HUDEP-2 (cell line): ENCODE measurements at regions not wholly inside any gene's neighbourhood (a gene's known extent, or its start where the extent isn't known, plus 50 kb on each side); places are given as distances from the start of the nearest gene placed in this dataset.

ENCODE experiments used
- DNase-seq, 76 experiments: peaks; one replicate each; lab custom pipeline; 2025; ENCODE audit not compliant: unreplicated experiment in 76 of 76; lab: John Stamatoyannopoulos, UW

- no peak for DNase-seq
These were observed 145.7 kb upstream of the QRFPR start for GRCh38 chr4:121526509-121526908.

DNA sequence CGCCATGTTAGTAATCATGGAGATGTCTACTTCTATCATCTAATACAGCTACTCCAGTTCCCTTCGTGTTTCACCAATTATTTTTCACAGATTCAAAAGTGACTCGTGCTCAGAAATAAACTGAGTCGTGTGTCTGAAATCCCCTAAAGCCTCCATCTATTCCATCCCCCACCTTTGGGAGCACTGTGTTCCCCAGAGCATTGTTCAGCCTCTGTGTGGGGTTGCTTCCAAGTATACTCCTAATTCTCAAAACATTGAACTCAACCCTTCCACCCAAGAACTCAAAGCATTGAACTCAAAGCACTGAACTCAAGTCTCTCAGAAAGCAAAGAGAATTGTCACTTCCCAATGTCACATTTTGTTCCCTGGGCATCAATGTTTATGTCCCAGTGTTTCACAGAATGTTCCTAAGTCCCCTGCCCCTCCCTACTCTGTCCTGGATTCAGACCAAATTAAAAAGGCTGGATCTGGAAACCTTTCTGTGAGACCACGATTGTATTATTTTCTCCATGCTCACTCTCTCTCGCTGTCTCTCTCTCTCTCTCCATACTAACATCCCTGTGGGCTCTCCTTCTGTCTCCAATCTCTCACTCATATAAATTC lies 138.5 kb upstream of the QRFPR start:
- DNase-seq: no peak

DNA sequence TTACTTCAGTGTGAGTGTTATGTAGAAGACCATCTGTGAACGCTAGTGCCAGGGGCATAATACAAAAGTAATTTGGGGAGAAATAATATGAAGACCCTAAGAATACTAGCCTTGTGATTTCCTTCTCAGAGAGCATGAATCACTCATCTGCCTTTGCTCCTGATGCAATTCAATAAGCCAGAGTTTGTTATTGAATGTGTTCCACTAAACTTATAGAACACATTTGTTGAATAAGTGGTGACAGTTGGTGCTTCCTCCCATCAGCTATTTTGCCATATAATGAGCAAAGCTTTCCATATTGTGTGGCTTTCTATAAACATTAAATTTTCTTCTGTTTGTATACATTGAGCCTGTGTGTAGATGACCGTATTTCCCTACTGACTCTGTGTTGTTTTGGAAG lies 136.4 kb upstream of the QRFPR start:
- DNase-seq: no peak

DNA sequence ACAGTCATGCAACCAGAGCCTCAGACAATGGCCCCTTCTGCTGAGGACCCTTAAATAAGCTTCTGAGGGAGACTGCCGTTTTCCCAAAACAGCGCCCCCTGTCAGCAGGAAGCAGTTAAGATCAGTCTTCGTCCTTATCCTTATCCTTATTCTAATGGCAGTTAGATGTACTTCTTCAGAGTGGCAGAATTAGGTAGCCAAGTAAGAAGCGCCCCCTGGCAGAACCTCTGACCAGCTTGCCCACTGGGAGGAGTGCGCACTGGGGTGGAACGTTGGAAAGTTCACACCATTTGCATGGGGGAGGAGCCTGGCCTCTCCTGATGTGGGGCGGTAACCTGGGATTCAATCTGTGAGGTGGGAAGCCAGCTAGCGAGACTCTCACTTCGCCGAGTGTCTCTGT lies 133.6 kb upstream of the QRFPR start:
- no peak for DNase-seq

DNA sequence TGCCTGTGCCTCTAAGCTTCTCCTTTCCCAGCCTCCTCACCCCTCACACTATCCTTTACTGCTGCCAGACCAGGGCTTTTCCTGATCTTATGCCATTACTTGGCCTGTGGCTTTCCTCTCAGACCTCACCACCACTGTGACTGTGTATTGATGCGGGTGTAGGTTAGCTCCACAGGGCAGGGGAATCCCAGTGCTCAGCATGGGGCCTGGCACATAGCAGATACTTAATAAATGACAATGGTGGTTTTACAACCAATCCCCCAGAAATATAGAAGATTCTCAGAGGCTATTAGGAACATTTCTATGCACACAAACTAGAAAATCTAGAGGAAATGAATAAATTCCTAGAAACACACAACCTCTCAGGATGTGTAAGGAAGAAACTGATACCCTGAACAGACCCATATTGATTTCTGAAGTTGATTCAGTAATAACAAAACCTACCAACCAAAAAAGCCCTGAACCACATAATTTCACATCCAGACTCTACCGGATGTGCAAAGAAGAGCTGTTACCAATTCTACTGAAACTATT lies 129.6 kb upstream of the QRFPR start:
- no peak for DNase-seq

- no peak for DNase-seq
These were observed 104.5 kb upstream of the QRFPR start for GRCh38 chr4:121485190-121485804.

GRCh38 chr4:121484633-121485032 lies 103.8 kb upstream of the QRFPR start:
- peak in 16 of 76 experiments; percentile 0 to 34 (median 7) for DNase-seq

DNA sequence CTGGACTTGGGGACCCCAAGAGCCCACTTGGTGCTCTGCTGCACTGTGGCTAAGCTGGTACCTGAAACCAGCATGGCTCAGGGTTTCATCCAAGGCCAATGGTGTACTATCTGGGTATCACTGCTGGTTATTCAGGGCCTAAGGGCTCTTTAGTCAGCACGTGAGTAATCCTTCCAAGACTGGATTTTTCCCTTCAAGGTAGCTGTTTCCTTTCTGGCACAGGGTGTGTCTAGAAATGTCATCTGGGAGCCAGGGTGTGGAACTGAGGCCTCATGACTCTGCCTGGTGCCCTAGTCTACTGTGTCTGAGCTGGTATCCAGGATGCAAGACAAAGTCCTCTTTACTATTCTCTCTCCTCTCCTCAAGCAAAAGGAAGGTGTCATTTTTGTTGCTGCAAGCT lies 99.0 kb upstream of the QRFPR start:
- DNase-seq: no peak

DNA sequence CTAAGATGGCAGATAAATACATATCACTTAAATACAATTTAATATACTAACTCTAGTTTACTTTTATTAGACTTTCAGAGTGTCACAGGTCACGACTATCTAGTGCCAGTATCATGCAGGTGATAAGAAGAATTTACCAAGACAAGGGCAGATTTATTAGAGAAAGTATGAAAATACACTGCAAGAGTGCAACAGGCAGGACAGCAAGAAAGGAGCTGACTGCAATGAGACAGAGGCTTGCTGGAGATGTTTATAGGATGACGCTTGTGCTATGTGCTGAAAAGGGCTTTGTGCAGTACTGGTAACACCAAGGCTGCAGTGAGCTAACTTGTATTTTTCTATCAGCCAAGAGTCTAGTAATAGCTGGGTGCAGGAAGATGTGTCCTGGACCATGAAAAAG lies 96.7 kb upstream of the QRFPR start:
- no peak for DNase-seq

DNA sequence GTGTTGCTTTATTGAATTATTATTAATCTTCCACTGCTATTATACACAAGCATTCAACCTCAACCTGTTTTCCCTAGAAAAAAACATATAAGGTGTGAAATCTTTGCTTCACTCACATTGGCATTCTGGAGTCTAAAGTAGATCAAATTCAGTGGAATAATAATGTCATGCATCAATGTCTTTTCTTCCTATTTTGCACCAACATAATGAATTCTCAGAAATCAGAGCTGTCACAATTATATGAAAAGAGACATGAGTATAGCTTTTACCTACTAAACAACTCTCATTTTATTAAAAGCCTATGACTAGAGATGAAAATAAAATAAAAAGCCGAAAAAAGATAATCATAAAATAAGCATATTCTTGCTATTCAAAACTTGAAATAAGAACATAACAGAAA lies 96.3 kb upstream of the QRFPR start:
- DNase-seq: no peak

DNA sequence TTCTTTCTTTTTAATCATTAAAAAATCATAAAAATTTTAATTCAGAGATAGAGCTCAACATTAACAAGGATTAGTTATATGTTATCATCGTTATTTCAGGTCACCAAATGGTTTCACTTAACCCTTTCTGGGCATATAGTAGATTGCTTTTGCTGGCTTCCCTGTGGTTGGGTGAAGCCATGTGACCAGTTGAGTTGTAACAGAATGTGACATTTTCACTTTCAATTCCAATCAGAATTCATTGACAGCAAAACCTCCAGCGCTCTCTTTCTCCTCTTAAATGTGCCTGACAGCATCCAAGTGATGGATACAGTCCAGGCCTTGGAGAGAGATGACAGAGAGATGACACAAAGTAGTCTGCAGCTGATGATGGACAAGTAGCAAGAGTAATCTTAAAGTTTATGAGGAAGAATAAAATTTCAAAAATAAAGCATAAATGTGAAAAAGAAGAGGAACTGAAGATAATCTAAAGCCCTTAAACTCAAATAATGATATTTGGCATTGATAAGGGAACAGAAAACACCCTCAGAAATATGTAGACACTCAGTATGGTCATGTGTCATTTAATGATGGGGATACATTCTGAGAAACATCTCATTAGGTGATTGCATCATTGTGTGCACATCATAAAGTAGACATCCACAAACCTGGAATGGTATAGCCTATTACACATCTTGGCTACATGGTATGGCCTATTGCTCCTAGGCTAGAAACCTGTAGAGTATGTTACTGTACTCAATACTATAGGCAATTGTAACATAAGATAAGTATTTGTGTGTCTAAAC lies 92.3 kb upstream of the QRFPR start:
- DNase-seq: no peak

DNA sequence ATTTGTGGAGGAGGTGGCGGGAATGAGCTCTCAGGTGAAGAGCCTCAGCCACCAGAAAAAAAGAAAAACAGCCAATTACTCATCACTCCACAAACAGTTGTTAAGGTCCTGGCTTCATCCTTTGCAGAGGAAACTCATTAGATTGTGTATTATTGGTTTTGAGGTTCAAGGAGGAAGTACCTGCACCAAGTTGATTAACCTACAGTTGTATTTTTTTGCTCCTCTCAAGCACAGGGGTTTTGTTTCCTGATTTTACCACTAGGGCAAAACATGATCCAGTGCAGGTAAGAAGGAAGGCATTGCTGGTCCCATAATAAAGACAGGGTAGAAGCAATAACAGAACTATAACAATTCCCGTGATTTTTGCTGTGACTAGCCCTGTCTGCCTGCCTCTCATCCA lies 84.0 kb upstream of the QRFPR start:
- no peak for DNase-seq

GRCh38 chr4:121462660-121463261 lies 81.9 kb upstream of the QRFPR start:
- peak in 37 of 76 experiments; percentile 1 to 52 (median 9) for DNase-seq

- no peak for DNase-seq
These were observed 78.2 kb upstream of the QRFPR start for GRCh38 chr4:121459026-121459425.

DNA sequence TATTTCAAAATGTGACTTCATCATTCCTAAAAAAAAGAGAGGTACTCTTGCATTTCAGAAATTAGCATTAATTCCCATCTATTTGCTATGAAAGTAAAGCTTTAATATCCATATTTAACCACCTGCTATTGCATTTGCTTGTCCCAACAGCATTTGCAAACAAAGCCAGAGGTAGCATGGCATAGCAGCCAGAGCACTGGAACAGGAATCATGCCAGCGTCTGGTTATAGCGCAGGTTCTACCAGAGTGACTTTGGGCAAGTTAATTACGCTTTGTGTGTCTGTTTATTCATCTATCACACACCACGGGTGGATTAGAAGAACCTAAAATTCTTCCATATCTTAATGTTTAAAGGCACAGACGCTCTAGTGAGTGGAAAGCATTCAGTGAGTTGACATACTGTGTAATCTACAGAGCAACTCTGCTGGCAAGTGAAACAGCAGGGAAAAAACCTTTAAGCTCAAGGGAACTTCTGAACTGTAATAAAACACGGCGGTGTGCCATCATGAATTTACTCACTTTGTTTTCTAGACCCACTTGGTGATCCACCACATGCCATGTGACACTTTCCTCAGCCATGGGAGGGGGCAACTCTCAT lies 76.6 kb upstream of the QRFPR start:
- DNase-seq: no peak

- no peak for DNase-seq
These were observed 74.5 kb upstream of the QRFPR start for GRCh38 chr4:121455285-121455684.

DNA sequence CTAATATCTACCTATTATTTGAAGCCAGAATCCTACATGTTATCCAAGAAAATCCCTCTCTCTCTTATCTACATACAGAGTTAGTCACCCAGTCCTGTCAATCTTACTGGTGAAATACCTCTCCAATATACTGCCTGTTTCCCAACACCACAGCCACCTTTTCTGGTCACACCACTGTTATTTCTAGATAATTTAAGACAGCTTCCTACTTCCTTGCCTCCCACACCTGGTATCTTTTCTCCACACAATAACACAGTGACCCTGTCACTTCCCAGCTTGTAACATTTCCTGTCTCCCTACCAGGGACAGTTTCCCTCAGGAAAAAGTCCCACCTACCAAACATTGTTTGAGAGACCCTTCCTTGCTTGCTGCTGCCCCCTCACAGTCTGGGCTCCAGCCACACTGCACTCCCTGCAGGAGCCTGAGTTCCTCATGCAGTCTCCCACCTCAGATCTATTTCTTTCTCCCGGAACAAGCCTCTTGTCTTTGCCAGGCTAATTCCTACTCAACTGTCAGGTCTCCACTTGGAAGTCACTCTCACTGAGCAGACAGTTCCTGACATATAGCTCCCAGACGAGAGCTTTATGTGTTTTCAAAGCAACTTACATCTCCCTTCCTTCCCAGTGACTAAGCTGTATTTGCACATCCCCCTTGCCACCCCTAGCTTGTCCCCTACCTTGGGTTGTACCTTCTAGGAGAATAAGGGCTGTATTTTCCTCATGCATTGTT lies 73.6 kb upstream of the QRFPR start:
- DNase-seq: no peak

DNA sequence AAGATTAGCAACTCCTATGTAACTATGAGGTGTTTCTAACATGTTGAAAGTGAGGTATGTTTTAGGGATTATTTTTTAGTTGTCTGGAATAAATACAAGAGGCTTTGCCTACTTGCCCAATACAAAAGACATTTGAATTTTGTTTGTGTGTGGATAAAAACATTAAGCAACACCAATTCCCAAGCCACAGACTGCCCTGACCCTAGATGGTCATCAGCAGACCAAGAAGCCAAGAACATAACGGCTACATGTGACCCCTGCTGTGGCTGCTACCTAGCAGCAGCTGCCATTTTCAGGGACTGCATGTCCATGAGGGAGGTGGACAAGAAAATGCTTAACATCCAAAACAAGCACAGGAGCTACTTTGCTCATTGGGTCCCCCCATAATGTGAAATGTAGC lies 70.5 kb upstream of the QRFPR start:
- DNase-seq: no peak

DNA sequence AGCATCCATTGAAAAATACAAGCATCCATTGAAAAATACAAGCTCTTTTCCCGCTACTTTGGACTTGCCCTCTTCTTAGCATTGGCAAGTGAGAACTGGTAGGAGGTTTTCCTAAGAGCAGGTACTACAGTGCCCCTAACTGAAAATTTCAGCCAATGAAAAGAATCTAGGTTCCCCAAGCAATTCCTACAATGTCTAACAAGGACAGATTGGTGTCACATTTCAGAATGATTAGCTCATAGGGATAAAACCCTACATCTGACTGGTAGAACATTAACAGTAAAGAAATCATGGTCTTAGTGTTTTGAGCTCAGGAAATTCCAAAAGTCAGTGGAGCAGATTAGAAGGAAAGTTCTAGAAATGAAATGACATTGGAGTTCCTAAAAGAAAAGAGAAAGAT lies 68.6 kb upstream of the QRFPR start:
- no peak for DNase-seq

DNA sequence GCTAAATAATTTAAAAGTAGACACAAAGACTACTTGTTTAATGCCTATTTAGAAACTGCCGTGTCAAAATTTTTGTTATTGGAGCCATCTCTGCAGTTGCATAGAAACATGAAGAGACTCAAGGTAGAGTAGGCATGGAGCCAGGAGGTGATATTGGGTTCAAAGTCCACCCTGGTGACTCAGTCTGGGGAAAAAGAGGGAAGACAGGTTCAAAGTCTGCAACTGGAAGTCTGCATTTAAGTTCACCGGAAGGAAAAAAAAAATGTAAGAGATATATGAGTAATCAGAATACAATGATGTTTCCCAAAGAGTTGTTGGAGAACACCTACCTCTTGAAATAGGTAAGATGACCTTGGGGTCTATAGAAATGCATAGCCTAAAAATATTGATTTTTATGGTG lies 67.4 kb upstream of the QRFPR start:
- no peak for DNase-seq
